ENCODE measurements at regions not wholly inside any gene's neighbourhood (a gene's known extent, or its start where the extent isn't known, plus 50 kb on each side); places are given as distances from the start of the nearest gene placed in this dataset.

DNA sequence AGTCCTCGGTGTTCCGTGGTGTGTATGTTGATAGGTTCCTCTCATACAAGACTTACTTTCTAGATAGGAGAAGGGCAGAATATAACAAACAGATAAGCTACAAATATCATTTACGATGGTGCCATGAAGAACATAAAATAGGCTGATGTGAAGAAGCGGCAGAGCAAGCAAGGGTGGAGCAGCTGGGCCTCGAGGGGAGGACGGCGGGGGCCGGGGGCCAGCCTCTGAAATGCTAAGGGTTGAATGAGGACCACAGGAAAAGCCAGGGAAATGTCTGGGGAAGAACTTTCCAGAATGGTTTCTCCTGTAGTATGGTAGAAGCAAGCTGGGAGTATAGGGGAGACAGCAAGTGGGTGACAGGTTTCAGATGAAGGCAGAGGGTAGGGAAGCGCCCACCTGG is 529.5 kb downstream of the LIG4 start:
- intact Hi-C loops (cut with micrococcal nuclease): no loop called here
- no peak overlapping the region for H3K4me3 ChIP-seq (ENCODE audit: low read length in 2 of 2)
- Mint-ChIP-seq H3K4me3 (no peak overlapping the region), H3K27me3 (no peaks in the 10 kb centered on the region), H3K36me3 (no peaks in the 10 kb centered on the region), H3K27ac (no peak overlapping the region), H3K4me1 (no peaks in the 10 kb centered on the region), H3K9me3 (peaks cover 0 to 10% (median 6%) of the 10 kb centered on the region in 8 donors)
- H3K9me3 ChIP-seq (ENCODE audit: control insufficient read depth in 1 of 2, low read length in 2 of 2): no peaks in the 10 kb centered on the region
- no peak for DNase-seq
- no peak overlapping the region for H3K27ac ChIP-seq (ENCODE audit: low read depth, low read length)
- no peaks in the 10 kb centered on the region for H3K4me1 ChIP-seq (ENCODE audit: insufficient read depth, low read length)
- H3K36me3 ChIP-seq (ENCODE audit: insufficient read depth, low read length): no peaks in the 10 kb centered on the region
- no peaks in the 10 kb centered on the region for H3K27me3 ChIP-seq (ENCODE audit: insufficient read depth, low read length)
- CTCF ChIA-PET (ENCODE audit: partially characterized antibody): no interaction called here
- POLR2A ChIA-PET (ENCODE audit: partially characterized antibody): no interaction called here

DNA sequence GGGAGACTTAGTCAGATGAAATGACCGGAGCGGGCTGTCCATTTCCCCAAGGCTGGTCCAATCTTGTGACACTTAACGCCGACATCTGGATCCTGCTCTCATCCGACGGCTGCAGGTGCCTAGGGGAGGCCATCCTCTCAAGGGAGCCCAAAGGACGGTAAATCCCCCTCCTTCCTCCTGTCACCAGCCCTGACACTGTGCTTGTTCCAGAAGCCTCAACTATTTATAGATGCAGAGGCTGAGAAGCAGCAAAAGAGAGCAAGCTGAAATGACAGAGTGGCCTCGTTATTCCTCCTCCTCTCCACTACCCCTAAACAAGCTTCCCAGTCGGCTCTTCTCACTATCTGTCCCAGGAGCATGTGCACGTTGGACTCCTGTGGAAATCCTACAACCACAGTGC is 533.7 kb downstream of the LIG4 start:
- no peaks in the 10 kb centered on the region for H3K27me3 ChIP-seq (ENCODE audit: insufficient read depth, low read length)
- no peaks in the 10 kb centered on the region for H3K36me3 Mint-ChIP-seq
- H3K9me3 ChIP-seq (ENCODE audit: control insufficient read depth in 1 of 2, low read length in 2 of 2): no peaks in the 10 kb centered on the region
- peaks cover 0 to 12% (median 7%) of the 10 kb centered on the region in 8 donors for H3K9me3 Mint-ChIP-seq
- DNase-seq: no peak
- H3K4me3 Mint-ChIP-seq: no peak overlapping the region
- intact Hi-C loops (cut with micrococcal nuclease): no loop called here
- H3K4me3 ChIP-seq (ENCODE audit: low read length in 2 of 2): no peak overlapping the region
- no peaks in the 10 kb centered on the region for H3K4me1 Mint-ChIP-seq
- POLR2A ChIA-PET (ENCODE audit: partially characterized antibody): no interaction called here
- H3K27ac ChIP-seq (ENCODE audit: low read depth, low read length): no peak overlapping the region
- H3K27ac Mint-ChIP-seq: no peak overlapping the region
- CTCF ChIA-PET (ENCODE audit: partially characterized antibody): no interaction called here
- no peaks in the 10 kb centered on the region for H3K36me3 ChIP-seq (ENCODE audit: insufficient read depth, low read length)
- H3K27me3 Mint-ChIP-seq: no peaks in the 10 kb centered on the region
- no peaks in the 10 kb centered on the region for H3K4me1 ChIP-seq (ENCODE audit: insufficient read depth, low read length)

DNA sequence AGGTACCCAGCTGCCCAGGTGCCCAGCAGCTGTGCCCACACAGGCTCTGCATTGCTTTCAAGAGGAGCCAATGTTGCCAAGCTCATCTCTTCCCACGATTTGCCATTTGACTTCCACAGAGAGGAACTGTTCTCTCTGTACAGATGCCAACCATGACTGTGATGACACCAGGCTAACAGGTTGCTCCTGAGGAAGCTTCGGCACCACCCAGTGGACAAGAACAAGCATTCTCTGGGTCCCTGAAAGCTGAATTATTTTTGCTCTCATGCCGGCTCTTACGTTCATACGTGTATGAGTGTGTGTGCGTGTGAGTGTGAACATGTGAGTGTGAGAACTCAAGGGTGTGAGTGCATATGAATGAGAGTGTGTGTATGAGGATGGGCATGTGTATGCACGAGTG is 535.2 kb downstream of the LIG4 start:
- H3K27ac ChIP-seq (ENCODE audit: low read depth, low read length): no peak overlapping the region
- Mint-ChIP-seq H3K4me1 (no peaks in the 10 kb centered on the region), H3K4me3 (no peak overlapping the region), H3K27ac (no peak overlapping the region), H3K27me3 (no peaks in the 10 kb centered on the region), H3K36me3 (no peaks in the 10 kb centered on the region), H3K9me3 (peaks cover 0 to 9% (median 4%) of the 10 kb centered on the region in 8 donors)
- H3K36me3 ChIP-seq (ENCODE audit: insufficient read depth, low read length): no peaks in the 10 kb centered on the region
- no peaks in the 10 kb centered on the region for H3K9me3 ChIP-seq (ENCODE audit: control insufficient read depth in 1 of 2, low read length in 2 of 2)
- ChIA-PET CTCF (ENCODE audit: partially characterized antibody) (no interaction called here), POLR2A (ENCODE audit: partially characterized antibody) (no interaction called here)
- H3K4me1 ChIP-seq (ENCODE audit: insufficient read depth, low read length): no peaks in the 10 kb centered on the region
- no peak overlapping the region for H3K4me3 ChIP-seq (ENCODE audit: low read length in 2 of 2)
- no peaks in the 10 kb centered on the region for H3K27me3 ChIP-seq (ENCODE audit: insufficient read depth, low read length)
- no peak for DNase-seq
- intact Hi-C loops (cut with micrococcal nuclease): no loop called here

DNA sequence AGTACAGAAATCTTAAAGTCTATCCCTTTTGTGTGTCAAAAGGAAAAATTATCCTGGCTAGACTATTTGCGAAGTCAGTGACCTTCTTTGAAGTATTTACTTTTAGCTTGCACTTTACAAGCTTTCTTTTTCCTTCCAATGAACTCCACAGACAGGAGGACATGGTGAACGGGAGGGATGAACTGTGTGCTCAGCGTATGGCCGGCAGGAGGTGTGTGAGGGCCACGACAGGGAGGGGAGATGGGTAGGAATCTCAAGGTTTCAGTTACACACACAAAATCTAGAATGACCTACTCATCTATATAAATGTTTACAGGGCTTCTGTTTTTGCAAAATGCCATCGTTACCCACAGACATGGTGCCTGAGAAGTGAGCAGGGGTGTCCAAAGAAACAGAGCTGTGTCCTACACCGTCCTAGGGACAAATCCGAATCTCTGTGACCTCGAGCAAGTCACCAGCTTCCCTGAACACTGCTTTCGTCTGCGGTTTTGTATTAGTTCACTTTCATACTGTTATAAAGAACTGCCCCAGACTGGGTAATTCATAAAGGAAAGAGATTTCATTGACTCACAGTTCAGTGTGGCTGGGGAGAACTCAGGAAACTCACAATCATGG is 537.2 kb downstream of the LIG4 start:
- Histone ChIP-seq H3K9me3 (ENCODE audit: control insufficient read depth in 1 of 2, low read length in 2 of 2) (no peaks in the 10 kb centered on the region), H3K4me1 (ENCODE audit: insufficient read depth, low read length) (no peaks in the 10 kb centered on the region), H3K4me3 (ENCODE audit: low read length in 2 of 2) (no peak overlapping the region), H3K36me3 (ENCODE audit: insufficient read depth, low read length) (no peaks in the 10 kb centered on the region), H3K27ac (ENCODE audit: low read depth, low read length) (no peak overlapping the region), H3K27me3 (ENCODE audit: insufficient read depth, low read length) (no peaks in the 10 kb centered on the region)
- H3K4me3 Mint-ChIP-seq: no peak overlapping the region
- ChIA-PET CTCF (ENCODE audit: partially characterized antibody) (no interaction called here), POLR2A (ENCODE audit: partially characterized antibody) (no interaction called here)
- H3K36me3 Mint-ChIP-seq: no peaks in the 10 kb centered on the region
- H3K4me1 Mint-ChIP-seq: no peaks in the 10 kb centered on the region
- no peak for DNase-seq
- no peak overlapping the region for H3K27ac Mint-ChIP-seq
- peaks cover 0 to 9% (median 1%) of the 10 kb centered on the region in 8 donors for H3K9me3 Mint-ChIP-seq
- no peaks in the 10 kb centered on the region for H3K27me3 Mint-ChIP-seq
- intact Hi-C loops (cut with micrococcal nuclease): no loop called here

DNA sequence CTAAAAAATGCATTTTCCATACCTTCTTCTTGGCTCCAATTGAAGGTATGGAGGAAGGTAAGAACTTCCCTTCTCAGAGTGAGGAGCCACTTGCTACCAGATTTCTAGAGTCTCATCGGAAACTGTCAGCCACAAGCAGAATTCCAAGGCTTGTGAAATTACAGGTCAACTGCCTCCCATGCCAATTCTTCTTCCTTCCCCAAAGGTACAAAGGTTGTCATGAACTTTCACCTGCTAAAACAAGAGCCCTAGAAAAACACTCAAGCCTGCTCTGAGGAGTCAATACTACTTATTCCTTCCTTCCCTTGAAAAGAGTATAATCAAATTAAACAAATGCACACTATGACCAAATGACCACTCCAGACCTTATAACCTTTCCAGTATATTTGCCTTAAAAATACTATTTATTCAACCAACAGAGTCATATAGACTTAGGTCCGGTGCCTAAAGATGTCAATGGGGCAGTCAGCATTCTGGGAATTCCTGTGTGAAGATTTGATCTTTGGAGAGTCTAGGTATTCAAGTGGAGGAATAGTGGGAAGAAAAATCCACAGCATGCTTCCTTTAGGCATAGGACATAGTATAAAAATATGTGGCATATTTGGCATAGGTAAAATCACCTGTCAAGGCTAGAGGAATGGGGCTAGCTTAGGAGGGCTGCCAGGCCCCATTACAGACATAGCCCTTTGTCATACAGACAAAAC is 539.3 kb downstream of the LIG4 start:
- no peaks in the 10 kb centered on the region for H3K36me3 ChIP-seq (ENCODE audit: insufficient read depth, low read length)
- no peaks in the 10 kb centered on the region for H3K27me3 ChIP-seq (ENCODE audit: insufficient read depth, low read length)
- Mint-ChIP-seq H3K9me3 (peaks cover 0 to 12% (median 3%) of the 10 kb centered on the region in 8 donors), H3K27ac (no peak overlapping the region), H3K36me3 (no peaks in the 10 kb centered on the region), H3K4me3 (no peak overlapping the region), H3K27me3 (no peaks in the 10 kb centered on the region), H3K4me1 (no peaks in the 10 kb centered on the region)
- no peaks in the 10 kb centered on the region for H3K4me1 ChIP-seq (ENCODE audit: insufficient read depth, low read length)
- intact Hi-C loops (cut with micrococcal nuclease): no loop called here
- no peak overlapping the region for H3K4me3 ChIP-seq (ENCODE audit: low read length in 2 of 2)
- no peaks in the 10 kb centered on the region for H3K9me3 ChIP-seq (ENCODE audit: control insufficient read depth in 1 of 2, low read length in 2 of 2)
- POLR2A ChIA-PET (ENCODE audit: partially characterized antibody): no interaction called here
- DNase-seq: no peak
- no peak overlapping the region for H3K27ac ChIP-seq (ENCODE audit: low read depth, low read length)
- CTCF ChIA-PET (ENCODE audit: partially characterized antibody): no interaction called here

DNA sequence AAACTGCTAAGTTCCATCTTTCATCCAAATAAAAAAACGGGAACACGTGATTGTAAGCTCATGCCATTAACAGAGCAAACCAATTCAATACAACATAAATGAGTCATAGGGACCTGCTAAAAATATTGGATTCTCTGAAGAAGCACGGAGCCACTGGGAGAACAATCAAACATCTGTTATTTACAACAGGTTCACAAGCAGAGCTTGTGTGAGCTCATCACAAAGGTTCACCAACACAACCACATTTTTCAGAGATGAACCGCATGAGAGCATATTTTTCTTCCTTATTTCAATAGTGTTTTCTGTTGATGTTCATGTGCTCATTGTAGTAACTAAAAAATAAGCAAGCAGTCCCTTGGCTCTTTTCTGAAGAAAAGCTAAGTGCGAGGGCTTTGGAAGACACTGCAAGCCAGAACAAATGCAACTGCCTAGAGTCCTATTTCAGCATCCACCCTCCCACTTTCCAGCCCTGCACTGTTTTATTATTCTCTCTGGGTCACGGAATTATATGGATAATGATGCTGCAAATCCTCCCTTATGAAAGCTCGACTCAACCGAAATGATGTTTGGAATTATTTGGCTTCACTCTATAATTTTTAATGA is 545.8 kb downstream of the LIG4 start:
- Mint-ChIP-seq H3K27me3 (no peaks in the 10 kb centered on the region), H3K36me3 (no peaks in the 10 kb centered on the region), H3K4me1 (no peaks in the 10 kb centered on the region), H3K9me3 (peaks cover 4 to 11% (median 5%) of the 10 kb centered on the region in 8 donors), H3K27ac (no peak overlapping the region), H3K4me3 (no peak overlapping the region)
- intact Hi-C loops (cut with micrococcal nuclease): no loop called here
- DNase-seq: no peak
- Histone ChIP-seq H3K9me3 (ENCODE audit: control insufficient read depth in 1 of 2, low read length in 2 of 2) (no peaks in the 10 kb centered on the region), H3K27ac (ENCODE audit: low read depth, low read length) (no peak overlapping the region), H3K27me3 (ENCODE audit: insufficient read depth, low read length) (no peaks in the 10 kb centered on the region), H3K36me3 (ENCODE audit: insufficient read depth, low read length) (no peaks in the 10 kb centered on the region), H3K4me1 (ENCODE audit: insufficient read depth, low read length) (no peaks in the 10 kb centered on the region), H3K4me3 (ENCODE audit: low read length in 2 of 2) (no peak overlapping the region)
- CTCF ChIA-PET (ENCODE audit: partially characterized antibody): no interaction called here
- POLR2A ChIA-PET (ENCODE audit: partially characterized antibody): no interaction called here

DNA sequence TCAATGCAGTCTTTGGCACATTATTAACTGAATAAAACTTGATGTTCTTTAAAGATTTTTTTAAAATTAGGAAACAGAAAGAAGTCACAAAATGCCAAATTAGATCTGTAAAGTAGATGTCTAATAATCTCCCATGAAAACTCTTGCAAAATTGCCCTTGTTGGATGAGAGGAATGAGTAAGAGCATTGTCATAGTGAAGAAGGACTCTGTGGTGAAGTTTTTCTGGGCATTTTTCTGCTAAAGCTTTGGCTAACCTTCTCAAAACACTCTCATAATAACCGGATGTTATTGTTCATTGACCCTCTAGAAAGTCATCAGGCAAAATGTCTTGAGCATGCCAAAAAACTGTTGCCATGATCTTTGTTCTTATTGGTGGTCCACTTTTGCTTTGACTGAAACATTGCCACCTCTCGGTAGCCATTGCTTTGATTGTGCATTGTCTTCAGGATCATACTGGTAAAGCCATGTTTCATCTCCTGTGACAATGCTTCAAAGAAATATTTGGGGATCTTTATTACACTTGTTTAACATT is 549.3 kb downstream of the LIG4 start:
- H3K27me3 Mint-ChIP-seq: no peaks in the 10 kb centered on the region
- POLR2A ChIA-PET (ENCODE audit: partially characterized antibody): no interaction called here
- CTCF ChIA-PET (ENCODE audit: partially characterized antibody): no interaction called here

More for the DNA sequence above, 549.3 kb downstream of the LIG4 start:
- Histone ChIP-seq H3K9me3 (ENCODE audit: control insufficient read depth in 1 of 2, low read length in 2 of 2) (no peaks in the 10 kb centered on the region), H3K4me1 (ENCODE audit: insufficient read depth, low read length) (no peaks in the 10 kb centered on the region), H3K27me3 (ENCODE audit: insufficient read depth, low read length) (no peaks in the 10 kb centered on the region), H3K36me3 (ENCODE audit: insufficient read depth, low read length) (no peaks in the 10 kb centered on the region), H3K27ac (ENCODE audit: low read depth, low read length) (no peak overlapping the region), H3K4me3 (ENCODE audit: low read length in 2 of 2) (no peak overlapping the region)
- Mint-ChIP-seq H3K27ac (no peak overlapping the region), H3K9me3 (peaks cover 4 to 10% (median 5%) of the 10 kb centered on the region in 8 donors), H3K4me3 (no peak overlapping the region), H3K4me1 (no peaks in the 10 kb centered on the region), H3K36me3 (no peaks in the 10 kb centered on the region)
- intact Hi-C loops (cut with micrococcal nuclease): no loop called here
- DNase-seq: no peak

All from CD4-positive, alpha-beta memory T cell (primary cell).